NCI-H1436 (cell line): ENCODE measurements at regions not wholly inside any gene's neighbourhood (a gene's known extent, or its start where the extent isn't known, plus 50 kb on each side); places are given as distances from the start of the nearest gene placed in this dataset.

Experiments used
- DNase-seq: peaks from one replicate; lab custom pipeline; 2025; lab: John Stamatoyannopoulos, UW

DNA sequence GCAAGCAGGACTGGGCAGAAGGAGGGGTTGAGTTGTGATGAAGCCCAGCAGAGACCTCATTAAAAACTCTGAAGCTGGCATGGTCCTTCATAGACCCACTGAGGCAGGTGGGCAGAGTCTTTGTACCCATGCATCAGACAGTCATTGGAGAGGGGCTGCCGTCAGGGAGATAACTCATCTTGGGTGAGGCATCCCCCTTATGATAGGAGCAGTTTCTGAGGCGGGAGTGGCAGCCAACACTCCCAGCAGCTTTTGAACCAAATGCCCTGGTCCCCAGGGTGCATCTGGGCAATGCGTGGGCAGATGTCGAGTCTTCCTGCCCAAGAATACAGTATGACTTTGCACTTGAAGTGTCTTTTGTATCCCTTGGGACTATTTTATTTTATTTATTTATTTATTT is 68.1 kb downstream of the HTR5A start:
- DNase-seq: no peak

DNA sequence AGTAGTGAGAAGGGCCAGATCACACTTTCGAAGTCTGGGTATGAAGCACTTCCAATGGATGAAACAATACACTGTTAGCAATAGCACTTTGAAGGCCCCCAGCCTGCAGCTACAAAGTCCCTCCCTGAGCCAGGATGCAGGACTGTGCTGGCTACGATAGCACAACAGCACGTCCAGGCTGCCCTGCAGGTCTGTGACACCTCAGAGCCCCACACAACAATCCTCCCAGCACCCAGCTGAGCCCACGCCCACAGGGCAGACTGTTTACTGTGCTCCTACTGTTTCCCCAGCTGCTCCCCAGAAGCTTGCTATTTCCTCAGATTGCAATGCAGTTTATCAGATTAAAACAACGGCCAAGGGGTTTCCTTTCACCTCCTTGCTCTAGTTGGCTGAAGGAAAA is 71.4 kb downstream of the HTR5A start:
- no peak for DNase-seq

DNA sequence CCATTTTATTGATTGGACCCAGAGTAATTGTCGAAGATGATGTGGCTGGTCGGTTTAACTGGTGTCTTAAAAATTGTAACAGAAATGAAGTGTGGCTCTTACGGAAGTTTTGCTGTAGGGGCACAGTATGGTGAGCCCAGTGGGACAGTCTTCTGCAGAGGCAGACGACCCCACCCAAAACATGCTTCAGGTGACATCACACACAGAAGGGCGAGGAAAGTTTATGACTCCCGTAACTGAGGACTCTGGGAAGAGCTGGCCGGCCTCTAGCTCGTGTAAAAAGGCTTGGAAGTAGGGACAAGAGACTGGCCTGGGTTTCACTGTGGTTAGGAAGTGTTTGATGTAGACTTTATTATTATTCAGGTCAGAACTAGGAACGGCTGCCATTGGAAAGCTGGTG is 73.3 kb downstream of the HTR5A start:
- DNase-seq: no peak

DNA sequence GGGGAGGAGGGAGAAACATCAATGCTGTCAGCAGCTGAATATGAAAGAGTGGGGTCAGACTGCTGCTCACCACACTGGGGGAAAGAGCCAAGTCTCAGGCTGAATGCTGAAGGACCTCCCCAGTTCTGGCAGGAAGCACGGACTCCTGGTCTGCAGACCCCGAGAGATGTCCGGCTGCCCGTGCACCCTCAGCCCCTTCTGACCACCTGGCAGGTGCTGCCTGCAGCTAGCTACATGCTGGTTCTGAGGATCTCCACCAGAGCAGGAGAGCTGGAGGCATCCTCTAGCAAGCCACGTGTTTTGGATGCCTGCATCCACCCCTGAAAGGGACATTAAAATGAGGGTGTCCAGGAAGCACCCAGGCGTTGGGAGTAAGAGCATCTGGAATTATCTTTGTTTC is 74.2 kb downstream of the HTR5A start:
- no peak for DNase-seq

DNA sequence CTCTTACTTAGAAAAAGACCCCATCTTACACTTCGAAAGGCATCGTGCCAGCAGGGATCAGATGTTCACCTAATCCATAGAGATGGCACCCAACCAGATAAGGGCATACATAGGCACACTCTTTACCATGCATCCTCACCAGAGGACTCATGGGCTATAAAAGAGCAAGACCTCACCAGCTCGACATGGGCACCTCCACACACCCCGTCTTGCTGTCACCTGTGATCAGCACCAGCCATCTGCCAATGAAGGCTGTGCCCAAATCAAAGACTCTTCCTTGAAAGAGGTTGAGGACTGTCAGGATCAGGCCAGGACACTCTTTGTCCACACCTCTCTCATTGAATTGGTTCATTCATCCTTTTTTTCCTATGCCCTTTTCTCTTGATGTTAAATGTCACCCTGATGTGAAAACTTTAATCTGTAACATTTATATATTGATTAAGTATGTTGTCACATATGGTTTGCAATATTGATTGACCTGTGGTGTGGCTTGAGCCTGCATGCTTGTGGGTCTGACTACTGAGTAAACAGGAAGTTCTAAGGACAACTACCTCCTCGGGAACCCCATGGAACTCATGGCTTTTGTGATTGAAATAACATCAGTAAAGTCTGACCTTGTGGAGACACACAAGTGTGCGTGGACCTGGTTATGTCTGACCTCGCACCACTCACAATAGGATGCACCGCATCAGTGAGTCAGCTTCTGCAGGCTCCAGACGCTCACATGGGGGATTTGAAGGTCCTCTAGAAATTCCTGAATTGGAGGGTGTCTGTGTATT is 75.5 kb downstream of the HTR5A start:
- no peak for DNase-seq

DNA sequence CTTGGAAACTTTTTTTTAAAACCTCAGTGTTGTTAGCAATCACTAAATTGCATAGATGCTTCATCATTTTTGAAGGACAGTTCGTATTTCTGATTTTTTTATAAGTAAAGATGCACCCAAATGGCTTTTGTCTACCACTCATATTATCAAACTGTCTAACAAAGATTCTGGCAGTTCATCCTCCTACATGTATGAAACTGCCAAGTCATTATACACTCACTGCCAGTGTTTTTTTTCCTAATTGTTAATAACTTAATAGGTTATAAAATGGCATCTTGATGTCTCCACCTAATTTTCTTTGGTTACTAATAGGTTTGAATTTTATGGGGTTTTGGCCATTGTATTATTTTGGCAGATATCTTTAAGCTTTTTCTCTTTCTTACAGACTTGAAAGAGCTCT is 77.0 kb downstream of the HTR5A start:
- no peak for DNase-seq

DNA sequence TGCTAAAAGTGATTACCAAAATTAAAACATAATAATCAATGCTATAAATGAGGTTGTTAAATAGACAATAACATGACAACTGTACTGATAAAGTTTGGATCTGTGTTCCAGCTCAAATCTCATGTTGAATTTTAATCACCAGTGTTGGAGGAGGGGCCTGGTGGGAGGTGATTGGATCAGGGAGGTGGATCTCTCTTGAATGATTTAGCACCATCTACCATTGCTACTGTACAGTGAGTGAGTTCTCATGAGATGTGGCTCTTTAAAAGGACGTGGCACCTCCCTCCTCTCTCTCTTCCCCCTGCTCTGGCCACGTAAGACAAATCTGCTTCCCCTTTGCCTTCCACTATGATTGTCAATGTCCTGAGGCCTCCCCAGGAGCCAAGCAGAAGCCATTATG is 77.5 kb downstream of the HTR5A start:
- DNase-seq: no peak

DNA sequence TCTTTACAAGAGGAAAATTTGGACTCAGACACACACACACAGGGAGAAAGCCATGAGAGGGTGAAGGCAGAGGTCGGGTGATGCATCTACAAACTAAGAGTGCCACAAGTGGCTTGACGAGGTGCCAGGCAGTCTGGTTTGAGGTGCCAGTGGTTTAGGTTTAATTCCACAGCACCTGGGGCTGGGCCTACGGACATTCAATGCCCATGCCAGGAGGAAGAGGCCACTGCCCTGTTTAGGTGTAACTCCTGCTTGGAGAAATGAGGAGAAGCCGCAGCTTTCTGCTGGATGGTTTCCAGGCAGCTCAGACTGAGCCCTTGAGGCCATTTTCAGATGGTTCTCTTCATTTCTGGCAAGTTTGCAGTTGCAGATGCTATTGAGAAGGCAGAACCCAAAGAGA is 83.6 kb downstream of the HTR5A start:
- DNase-seq: no peak

DNA sequence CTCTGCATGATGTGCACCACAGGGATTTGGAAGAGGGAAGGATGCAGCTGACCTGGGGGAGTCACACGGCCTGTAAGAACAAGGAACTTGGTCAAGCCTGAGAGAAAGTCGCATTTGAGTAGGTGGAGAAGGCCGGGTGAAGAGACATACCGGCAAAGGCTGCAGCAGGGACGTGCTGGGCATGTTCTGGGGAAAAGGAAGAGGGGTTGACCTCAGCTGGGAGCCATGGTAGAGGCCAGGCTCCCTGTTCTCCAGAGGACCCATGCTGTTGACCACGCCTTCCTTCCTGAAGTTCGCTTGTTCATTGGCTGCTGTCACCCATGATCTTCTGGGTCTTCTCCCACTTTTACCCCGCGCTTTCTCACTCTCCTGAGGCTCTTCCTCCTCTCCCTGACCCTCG is 84.5 kb downstream of the HTR5A start:
- no peak for DNase-seq

DNA sequence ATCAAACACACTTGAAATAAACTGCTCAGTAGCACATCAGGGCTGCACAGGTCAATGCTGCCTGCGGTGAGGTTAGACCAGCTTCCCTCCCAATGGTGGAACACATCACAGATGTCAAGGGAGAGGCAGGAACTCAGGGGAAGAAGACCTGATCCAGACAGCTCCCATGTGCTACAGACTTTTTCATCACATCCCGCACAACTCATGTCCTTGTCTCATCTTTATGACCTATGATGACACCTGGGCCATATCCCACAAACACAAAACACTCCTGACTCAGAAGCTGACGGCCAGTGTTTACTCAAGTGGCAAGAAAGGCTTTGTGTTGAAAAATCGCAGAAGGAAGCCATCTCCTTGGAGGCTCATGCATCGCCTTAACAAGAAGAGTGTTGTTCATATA is 91.6 kb downstream of the HTR5A start:
- DNase-seq: no peak

DNA sequence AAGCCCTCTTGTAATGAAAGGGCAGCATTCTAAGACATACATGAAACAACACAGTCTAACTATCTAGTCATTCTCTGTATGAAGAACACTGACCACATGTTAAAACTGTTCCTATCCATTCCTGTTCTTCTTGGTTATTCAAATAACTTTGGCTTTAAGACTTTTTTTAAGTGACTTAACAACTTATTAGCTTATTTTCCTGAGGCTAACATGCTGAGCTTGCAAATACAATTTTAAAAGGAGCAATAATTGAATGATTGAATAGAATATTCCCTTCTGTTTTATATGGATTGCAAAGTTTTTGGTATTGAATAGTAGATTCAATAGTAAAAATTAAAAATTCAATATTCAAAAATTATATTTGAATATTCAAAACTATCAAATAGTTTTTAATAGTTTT is 92.3 kb downstream of the HTR5A start:
- DNase-seq: no peak

DNA sequence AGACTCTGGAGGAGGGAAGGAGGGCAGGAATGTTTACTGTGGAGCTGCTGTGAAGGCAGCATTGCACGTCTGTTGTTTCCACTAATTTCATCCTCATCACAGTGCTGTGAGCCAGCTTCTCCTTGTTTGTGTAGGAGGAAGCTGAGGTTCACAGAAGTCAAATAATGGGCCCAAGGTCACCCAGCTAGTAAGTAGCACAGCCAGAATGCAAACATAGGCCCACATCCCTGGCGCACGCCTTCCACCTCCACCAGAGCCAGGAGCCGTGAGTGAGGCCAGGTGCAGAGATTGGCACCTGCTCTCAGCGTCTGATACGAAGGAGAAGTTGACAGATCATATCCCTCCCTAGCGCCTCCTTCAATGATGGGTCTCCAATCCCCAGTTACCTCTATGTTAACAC is 93.6 kb downstream of the HTR5A start:
- DNase-seq: no peak

DNA sequence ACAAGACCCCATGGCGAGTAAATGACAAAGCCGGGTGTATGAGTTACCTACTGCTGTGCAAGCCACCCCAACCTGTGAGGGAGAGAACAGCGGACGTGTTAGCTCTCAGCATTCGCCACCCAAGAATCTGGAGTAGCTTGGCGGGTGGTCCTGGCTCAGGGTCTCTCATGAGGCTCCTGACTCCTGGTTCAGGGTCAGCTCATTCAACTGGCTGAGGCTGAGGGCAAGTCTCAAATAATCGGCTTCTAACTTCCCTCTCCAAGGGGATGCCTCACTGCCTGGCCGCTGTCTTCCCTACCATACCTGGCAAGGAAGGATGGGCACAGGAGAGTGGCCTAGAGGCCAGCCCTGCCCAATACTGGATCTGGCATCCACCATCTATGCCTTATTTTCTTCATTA is 94.2 kb downstream of the HTR5A start:
- DNase-seq: no peak

DNA sequence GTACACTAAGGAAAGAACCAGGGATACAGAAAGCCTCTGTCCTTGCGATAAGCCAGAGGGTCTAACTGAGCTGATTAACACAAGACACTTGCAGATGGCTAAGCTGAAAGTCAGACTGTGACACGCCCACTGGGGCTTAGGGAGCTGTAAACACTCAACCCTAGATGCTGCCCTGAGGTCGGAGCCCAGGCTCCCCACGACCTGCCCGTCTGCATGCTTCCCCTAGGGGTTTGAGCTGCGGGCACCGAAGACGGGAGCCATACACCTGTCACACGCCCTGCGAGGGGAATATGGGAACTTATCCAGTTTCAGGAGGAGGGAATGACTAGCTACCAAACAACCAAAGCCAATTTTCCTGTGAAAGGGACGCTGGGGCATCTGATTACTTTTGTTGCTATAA is 96.0 kb downstream of the HTR5A start:
- DNase-seq: no peak

DNA sequence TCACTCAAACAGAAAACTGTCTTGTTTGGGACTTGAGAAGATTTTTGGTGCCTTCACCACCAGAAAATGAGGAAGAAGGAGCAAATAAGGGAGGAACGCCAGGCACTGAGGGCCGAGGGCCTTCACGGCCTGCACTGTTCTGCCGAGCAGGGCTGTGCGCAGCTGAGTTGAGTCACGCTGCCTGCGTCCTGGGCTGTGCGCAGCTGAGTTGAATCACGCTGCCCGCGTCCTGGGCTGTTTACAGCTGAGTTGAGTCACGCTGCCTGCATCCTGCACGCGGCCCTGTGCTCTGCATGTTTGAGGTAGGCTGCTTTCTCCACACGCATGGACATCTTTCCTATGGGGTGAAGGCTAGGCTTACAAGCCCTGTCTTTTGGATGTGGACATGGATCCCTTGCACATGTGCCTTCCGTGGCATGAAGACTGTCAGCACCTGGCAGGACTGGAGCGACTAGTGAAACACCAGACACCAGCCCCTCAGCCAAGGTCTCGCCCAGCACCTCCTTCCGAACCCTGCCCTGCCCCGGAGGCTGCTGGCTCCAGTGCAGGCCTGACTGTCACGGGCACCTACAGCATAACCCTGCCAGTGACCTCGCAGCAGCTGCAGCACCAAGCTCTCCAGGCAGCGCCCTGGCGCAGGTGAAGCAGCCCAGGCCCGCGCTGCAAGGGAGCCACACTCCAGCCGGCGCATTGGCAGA is 96.7 kb downstream of the HTR5A start:
- no peak for DNase-seq

DNA sequence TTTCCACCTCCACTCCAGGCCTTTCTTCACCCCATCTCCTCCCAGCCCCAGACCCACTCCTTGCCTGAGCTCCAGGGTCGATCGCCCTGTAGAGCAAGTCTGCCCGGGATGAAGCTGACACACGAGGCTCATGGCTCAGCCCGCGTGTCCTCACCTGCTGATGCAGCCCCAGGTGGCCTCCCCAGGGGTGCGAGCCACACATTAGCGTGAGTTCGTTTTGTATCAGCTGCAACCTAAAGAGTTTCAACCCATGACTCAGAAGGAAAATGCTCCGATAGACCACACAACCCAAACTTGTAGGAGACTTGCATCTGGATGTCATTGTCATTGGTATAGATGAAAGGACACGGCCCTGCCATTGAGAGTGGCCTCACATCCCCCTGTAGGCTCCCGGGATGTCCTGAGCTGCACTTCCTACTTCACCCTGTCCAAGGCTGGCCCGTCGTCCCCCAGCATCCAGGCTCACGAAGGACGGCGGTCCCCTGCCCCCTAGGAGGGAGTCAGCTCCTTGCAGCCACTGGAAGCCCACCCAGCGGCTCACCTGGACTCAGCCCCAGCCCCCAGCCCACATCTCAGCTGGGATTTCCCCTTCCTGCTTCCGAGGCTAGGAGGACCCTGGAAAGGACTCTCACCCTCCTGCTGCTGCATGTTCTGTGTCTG is 97.7 kb downstream of the HTR5A start:
- DNase-seq: no peak

DNA sequence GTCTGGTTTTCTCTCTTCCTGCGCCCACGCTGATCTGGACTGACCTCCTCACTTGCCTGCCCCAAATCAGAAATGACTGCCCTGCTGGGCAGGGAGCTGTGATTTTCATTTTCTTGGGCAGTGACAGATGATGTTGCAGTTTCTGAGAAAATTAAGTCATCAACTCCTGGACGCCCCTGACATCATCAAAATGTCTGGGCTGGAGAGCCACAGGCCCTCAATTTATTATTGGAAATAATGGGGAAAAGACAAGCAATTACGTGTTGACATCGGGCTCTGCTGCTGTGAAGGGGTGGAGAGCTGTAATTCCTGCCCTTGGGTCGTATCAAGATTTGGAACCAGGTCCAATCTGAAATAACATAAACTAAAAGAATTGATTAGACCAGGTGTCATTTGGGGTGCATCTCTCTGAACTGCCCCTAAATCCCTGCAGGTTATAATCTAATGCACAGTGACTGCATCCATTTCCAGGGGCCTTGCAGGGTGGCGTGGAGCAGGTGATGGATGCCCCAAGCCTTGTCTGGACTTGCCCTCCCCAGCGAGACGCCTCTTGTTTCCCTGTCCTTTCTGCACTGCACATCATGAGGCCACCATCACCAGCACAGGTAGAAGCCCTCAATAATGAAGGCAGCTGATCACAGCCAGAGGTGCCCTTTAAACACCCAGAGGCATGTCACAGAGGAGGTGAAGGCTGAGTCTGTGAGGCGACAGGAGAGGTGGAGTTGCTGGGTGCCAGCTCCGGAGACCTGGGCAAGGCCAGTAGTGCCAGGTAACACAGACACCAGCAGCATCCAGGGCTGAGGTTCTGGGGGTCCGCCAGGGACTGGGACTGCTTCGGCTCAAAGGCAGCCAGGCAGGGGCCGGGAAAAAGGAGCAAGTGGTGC is 98.7 kb downstream of the HTR5A start:
- DNase-seq: no peak

DNA sequence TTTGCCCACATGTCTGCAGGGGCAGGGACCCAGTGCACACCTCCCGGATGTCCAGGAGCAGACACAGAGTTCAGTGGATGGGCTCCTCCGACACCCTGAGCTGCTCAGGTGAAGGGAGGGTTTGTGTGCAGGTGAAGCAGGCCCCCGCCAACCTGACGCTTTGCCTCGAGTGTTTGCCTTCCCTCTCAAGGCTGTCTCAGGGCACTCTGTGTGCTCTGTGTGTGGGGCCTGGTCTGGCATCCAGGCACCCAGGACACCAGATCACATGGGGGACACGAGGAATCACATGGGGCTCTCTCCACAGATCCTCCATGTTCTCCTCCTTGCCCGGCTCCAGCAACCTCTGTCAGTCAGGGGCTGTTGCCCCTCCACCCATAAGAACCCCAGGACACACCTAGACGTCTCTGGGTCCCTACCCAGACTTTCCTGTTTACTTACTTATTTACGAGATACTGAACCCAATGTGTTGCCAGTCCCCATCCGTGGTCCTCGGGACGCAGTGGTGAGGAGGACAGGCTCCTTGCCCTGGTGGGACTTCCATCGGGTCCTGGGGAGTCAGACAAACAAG is 99.5 kb downstream of the HTR5A start:
- no peak for DNase-seq

DNA sequence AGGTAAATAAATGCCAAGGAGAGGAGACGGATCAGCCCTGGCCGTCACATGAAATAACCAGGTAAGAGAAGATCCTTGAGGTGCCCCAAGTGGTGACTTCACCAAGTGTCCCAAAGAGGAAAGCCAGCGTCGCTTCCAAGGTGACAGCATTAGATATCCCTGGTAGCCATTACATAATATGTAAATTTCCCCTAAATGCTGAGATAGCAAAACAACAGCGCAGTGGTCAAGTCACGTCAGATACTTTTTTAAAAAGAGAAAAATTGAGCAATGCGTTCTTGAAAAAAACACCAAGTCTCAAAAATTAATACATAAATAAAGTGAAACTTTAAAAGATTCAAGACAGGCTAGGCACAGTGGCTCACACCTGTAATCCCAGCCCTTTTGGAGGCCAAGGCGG is 100.2 kb downstream of the HTR5A start:
- no peak for DNase-seq

DNA sequence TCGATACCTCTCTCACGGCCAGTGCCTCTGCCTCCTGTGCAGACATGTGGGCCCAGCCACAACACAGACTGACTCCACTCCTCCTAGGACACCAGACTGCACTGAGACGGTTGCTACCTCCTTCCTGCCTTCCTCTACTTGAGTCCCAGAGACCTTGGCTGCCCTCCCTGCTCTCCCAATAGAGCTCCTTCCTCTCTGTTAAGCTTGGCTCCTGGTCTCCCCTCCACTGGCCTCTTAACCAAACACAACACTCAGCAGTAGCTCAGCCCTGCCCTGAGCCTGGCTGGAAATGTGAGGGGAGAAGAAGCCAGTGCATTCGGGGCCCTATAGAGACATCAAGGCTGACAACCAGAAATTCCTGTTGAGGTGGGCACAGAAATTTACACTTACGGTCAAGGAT is 102.0 kb downstream of the HTR5A start:
- no peak for DNase-seq

DNA sequence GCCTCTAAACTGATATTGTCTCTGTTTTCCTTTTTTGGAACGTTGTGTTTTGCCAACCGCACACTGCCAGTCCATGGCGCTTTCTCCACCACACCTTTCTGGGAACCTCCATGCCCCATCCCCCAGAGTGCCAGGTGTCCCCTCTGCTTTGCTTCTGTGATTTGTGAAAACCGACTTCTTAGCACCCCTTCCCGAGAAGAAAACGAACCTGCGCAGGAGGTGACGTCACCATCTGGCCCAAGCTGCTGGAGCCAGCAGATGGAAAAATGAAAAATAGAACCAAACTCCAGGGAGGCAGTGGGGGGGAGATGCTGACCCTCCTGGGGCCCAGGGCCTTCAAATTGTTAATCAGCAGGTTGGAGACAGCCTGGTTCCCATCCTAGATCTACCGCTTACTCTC is 103.8 kb downstream of the HTR5A start:
- no peak for DNase-seq

DNA sequence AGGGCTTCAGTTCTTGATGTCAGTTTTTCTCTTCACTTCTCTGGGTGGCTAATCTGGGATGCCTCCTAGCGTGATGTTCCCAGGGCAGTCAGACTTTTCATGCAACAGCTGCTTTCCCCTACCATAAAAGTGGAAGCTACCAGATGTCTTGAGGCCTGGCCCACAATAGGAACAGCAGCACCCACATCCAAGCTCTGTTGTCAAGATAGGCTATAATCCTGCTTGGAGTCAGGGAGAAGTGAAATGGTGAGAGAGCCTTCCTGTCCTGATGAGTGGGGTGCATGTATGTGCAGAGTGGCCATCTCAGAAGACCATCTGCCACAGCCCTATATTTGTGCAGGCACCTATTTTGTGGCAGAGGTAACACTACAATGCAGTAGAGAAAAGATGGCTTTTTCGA is 108.0 kb downstream of the HTR5A start:
- no peak for DNase-seq
